Embryonic facial prominence (tissue), 1 donor: ENCODE measurements at regions not wholly inside any gene's neighbourhood (a gene's known extent, or its start where the extent isn't known, plus 50 kb on each side); places are given as distances from the start of the nearest gene placed in this dataset.

Source experiments
- DNase-seq: peaks from one replicate; pipeline ENCODE4 v3.0.0-alpha.2; 2016; ENCODE audit errors: extremely low spot score

DNA sequence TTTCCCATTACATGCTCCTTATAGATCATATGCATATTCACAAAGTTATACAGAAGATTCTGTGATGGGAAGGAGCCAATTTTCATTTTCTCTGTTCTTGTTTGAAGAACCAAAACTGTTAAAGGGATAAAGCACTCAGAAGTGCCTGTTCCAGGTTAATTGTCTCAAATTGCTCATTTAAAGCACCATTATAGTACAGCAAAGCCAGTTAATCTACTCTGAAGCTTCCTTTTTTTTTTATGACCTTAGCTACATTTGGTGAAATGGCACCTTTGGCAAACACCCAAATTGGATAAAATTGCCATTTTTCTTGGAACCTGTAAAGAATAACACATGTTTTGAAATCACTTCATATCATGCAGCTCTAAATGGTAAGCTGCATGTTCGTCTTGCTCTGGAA lies 1092.3 kb downstream of the BCL11A start:
- DNase-seq: no peak

DNA sequence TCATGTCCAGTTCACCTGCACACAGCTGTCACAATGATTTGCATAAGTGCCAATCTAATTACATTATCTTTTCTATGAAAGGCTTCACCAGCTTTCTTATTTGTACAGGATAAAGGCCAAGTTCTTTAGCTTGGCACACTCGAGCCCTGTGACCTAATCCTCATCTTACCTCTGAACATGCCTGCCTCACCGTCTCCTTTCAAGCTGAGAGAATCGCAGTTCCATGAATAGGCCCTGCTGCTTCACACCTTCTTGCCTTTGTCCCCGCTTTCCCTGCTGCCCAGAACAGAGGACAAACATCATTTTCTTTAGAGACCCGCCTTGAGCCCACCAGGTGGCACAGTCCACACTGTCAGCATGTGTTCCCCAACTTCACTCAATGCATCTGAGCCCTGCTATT lies 1094.7 kb downstream of the BCL11A start:
- no peak for DNase-seq

DNA sequence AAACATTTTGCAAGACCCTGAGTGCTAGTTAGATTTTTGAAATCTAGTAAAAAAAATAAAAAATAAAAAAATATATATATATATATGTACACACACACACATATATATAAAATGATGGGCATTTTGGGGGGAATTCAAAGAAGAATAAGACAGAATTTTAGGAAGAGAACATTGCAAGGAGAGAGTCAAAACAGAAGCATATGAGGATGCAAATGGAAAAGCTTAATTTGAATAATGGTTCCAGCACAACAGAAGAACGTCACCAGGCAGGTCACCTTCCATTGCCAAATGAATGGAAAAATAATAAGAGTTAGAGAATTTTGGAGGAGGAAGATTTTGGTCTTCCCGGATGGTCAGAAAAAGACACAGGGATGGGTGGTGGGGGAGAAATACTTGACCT lies 1097.2 kb downstream of the BCL11A start:
- DNase-seq: no peak

DNA sequence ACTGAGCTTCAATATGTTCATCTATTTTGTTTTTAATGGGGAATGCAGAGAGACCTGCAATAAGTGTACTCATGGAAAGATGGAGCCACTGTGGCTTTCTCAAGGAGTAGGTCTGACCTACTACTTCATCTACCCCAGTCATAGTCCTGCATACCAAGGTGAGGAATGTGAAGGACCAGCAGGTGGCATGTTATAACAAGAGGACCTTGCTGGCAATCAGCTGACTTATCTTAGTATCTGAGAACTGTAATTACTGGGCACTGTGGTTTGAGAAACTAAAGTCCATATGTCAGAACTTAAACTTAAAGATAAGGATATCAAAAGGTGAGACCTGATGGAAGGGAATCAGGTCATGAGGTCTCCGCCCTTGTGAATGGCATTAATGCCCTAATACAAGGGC lies 1104.2 kb downstream of the BCL11A start:
- DNase-seq: no peak

DNA sequence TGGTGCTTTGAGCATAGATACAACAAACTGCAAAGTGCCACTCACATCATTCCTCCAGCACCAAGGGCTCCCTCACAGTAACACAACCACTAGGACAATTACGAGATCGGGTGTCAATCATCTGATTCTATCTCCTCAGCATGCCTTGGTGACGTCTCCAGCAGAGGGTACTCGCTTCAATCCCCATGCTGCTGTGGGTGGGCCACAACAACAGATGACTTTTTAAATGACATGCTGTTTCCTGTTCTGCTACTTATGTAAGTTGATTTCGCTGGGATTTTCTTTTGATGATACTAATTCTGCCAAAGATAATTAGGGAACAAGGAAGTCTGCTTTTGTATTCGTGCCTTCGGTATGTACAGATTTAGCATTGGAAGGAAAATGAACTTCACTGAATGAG lies 1113.0 kb downstream of the BCL11A start:
- no peak for DNase-seq

DNA sequence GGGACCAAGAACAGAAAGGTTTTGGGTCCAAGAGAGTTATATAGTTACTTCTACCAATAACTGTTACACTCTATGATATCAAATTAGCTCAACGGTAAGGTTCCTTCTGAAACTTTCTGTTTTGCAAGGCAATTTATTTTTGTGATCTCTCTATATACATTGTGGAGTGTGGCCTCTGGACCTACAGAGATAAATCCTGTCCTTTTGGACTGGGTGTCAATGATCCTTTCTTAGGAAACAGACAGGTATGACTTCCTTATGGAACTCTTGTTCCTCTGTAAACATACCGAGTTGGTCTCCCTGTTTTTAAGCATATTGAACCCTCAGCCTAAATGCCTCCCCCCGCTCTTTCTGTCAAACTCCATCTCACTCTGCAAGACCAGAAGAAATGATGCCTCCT lies 1117.8 kb downstream of the BCL11A start:
- no peak for DNase-seq

DNA sequence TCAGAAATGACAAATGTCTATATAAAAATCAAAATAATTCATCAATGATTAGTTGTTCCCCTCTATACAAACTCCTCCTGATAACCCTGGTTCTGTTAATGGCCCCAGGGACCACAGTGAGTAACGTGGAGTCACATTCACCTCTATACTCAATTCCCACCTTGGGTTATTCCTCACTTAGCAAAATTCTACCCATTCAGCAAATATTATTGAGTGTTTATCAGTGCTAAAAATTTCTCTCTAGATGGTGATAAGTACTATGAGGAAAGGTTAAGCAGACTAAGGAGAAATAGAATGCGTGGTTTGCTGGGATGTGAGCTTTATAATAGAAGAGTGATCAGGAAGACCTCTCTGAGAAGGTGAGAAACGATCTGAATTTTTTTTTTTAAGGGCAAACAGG lies 1124.5 kb downstream of the BCL11A start:
- DNase-seq: no peak

DNA sequence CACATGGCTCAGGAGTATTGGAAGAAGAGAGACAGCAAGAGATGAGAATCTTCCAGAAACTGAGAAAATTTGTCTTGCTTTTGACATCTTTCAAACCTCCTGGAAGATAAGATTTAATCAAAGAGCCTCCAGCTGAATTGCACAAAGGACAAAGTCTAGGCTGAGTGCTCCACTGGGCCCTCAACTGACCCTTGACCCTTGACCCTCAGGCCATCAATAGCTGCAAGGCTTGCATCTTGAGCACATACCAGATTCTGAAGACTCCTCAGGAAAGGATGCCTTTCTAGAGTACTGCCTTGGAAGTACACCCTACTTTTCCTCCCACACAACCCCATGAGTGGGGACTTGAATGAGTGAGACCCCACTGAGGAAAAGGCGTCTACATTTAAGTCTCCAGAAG lies 1125.5 kb downstream of the BCL11A start:
- no peak for DNase-seq

DNA sequence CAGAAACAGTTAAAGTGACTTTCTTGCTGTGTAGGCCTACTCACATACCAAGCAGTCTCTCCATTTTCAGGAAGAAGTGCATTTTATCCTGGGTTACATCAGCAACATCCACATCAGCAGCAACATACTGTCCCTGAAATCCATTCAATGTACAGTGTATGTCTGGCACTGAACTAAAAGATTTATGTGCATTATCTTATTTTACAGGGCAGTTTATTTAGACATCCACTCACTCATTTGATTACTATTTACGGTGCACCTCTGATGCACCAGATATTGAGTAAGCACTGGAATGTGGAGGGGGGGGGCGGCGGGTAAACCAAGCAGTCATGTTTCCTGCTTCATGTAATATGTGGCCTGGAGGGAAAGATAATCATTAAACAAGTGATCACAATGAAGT lies 1128.2 kb downstream of the BCL11A start:
- DNase-seq: no peak

DNA sequence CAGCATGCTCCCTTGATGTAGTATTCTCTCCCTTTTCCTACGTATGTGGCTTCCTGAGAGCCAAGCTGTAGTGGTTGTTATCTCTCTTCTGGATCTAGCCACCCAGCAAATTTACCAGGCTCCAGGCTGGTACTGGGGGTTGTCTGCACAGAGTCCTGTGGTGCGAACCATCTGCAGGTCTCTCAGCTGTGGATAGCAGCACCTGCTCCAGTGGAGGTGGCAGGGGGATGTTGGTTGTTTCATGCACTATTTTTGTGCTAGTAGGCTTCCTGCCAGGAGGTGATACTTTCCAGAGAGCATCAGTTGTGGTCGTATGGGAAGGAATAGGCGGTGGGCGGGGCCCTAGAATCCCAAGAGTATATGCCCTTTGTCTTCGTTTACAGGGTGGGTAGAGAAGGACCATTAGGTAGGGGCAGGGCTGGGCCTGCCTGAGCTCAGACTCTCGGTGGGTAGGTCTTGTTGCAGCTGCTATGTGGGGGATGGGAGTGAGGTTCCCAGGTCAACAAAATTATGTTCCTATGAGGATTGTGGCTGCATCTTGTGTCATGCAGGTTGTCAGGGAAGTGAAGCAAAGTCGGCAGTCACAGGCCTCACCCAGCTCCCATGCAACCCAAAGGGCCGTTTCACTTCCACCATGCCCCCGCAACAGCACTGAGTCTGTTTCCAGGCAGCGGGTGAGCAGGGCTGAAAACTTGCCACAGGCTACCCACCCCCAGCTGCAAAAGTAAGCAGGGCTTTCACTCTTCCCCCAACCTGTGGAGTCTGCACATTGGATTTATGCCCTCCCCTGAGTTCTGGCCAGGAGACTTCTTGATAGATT lies 1139.5 kb downstream of the BCL11A start:
- DNase-seq: no peak

DNA sequence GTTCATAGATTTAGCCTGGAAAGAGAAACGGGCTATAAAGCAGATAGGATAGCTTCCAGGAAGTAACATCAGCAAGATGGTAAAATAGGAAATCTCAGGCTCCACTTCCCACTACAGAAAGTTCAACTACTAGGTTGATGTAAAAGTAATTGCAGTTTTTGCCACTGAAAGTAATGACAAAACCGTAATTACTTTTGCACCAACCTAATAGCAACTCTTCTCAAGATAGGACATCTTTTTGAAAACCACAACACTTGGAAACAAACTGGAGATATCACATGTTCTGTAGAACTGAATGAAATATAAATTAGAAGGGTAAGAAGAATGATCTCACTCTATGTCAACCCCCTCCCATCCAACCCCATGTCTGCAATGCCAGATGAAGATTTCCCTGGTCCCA lies 1154.3 kb downstream of the BCL11A start:
- DNase-seq: no peak

DNA sequence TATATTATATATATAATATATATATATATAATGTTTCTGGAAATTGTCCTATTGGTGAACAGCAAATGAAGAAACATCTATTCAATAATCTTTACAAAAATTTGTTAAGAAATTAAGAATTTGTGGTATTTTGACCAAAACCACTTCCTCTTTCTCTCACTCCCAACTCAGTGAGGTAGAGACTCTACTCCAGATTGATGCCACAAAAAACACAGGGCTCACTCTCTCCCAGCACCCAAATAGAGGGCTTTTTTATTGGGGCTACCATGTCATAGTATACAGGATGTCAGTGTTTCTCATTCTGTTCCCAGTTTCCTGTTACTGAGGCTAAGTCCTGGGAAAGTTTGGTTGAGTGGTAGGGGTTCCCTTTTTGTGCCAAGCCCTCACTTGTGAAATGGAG lies 1155.4 kb downstream of the BCL11A start:
- DNase-seq: no peak

DNA sequence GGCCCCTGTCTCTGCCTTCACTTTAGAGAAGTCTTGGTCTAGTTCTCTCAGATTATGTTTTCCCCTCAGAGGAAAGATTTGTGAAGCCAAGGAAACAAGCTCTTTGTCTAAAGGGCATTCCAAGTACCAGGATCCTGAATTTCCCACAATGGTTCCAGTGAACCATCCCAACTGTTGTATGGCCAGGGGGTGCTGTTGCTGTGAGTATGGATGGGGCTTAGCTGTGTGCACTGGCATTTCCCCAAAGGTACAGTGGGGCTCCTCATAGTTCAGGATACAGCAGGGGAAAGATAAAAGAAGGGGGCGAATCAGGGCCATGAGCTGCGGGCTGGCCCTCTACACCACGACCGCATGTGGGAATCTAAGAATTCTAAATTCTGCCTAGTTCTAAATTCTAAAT lies 1154.0 kb upstream of the FANCL start:
- no peak for DNase-seq

DNA sequence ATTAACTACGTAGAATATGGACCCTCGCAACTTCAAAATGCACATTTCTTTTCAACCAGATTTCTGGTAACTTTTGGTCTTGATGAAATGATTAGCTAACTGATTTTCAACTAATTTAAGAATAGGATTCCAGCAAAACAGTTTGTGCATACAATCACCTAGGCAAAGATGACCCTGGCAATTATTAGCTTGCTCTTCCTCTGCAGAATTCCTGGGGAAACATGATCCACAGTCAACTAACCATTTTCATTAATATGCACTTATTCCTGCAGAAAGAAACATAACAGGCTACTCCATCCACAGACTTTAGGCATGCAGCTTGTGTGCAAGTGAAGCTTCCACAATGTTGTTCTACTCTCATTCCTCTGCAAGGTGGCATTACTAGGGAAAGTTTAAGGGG lies 1150.8 kb upstream of the FANCL start:
- no peak for DNase-seq

DNA sequence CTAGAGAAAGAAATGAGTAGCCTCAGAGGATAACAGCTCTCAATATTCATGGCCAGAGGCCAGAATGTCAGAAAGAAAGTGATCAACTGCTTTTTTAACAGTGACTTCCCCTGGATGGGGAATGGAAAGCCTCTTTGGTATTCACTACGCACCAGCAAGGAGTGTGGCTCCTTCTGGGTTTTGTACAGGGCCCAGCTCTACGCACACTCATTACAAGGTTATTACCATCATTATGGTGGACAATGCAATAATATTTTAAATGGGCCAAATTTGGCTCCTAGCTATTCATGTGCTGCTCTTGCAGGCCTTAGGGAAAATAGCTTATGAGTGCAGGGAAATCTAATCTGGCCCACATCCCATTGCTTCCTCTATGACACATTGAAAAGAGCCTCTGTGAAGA lies 1149.5 kb upstream of the FANCL start:
- no peak for DNase-seq

DNA sequence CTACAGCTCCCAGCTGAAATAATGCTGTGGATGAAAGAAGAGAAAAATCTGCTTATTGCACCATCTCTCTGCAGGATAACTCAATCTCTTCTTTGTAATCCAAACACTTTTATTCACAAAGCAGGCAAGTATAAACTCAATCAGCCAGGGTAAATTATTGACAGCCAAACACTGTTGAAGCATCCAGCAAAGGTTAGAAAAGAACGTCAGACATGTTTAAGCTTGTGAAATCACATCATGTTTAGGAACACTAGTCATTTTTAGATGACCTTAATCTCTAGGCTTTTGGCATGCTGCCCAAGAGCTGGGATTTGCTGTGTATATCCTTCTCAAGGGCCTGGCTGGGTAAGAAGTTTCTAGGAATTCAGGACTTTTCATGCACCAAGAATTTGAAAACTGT lies 1148.1 kb upstream of the FANCL start:
- no peak for DNase-seq

DNA sequence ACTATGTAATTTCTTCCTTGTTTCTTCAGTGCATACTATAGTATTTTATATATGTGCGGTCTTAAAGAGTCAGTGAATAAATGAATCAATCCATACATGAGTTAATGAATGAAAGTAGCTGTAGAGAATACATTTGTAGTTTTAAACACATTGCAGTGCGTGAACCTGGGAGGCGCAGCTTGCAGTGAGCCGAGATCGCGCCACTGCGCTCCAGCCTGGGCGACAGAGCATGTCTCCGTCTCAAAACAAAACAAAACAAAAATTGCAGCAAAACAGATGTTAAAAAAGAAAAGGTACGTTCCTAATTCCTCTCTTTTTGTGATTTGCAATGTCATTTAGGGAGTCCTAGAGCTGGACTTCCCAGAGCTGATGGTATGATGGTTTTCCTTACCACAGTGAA lies 1144.8 kb upstream of the FANCL start:
- DNase-seq: no peak

DNA sequence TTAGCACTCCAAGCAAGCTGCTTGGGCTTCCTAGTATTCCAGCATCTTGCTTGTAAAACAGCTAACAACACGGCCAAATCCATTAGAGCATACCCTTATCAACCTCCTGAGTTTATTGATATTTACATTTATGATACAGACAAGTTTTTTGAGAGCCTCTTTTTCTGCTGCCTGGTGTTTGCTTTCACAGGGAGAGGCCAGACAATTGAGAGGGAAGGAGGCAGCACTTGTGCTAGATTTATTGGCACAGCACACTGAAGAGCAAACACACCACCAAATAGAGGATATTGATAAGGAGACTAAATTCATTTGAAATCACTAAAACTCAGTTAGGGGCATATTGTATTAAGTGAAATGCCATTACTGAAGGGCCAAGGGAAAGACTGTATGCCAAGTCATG lies 1142.3 kb upstream of the FANCL start:
- DNase-seq: no peak

DNA sequence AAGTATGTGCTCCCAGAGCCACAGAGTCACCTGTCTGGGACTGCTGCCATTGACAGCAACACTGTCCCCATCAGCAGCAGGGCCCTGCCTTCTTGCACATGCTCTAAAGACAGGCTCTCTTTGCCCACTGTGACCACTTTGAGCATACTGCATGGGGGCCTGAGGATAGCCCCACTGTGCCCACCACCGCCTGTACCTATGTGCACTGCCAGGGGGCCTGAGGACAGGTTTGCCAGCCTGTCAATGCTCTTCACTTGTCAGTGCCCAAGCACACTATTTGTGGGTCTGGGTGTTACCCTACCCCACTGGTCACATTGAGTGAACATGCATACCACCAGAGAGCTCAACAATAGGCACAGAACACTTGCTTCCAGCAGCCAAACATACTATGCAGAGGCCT lies 1137.0 kb upstream of the FANCL start:
- DNase-seq: no peak

DNA sequence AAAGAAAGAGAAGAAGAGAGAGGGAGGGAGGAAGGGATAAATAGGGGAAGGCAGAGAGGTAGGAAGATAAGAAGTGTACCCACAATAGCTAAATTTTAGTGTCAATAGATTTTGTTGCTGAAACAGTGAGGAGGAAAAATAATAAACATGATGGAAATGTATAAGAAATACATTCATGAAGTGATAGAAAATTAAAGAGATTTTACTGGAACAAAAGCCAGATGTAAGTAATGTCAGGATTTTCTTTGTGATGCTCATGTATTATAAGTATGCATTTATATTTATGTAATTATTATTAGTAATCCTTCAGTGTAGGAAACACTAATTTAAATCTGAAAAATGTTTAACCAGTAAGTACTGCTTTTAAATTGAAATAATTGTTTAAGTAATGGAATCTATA lies 1125.2 kb upstream of the FANCL start:
- no peak for DNase-seq

DNA sequence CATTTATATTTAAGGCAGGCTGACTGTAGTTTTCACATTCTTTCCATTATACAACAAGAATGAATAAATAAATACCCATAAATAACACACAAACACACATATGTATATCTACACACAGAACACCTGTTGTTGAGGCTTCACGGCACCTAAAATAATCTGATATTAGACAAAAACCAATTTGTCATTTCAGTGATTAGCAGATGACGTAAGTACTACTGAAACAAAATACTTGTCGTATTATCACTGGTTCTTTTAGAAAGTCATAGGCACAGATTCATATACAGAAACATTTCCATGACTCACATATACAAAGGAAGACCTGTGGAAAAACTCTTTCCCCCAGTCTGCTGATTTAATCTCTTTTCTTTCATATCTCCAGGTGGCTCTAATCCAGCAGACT lies 1113.4 kb upstream of the FANCL start:
- no peak for DNase-seq

DNA sequence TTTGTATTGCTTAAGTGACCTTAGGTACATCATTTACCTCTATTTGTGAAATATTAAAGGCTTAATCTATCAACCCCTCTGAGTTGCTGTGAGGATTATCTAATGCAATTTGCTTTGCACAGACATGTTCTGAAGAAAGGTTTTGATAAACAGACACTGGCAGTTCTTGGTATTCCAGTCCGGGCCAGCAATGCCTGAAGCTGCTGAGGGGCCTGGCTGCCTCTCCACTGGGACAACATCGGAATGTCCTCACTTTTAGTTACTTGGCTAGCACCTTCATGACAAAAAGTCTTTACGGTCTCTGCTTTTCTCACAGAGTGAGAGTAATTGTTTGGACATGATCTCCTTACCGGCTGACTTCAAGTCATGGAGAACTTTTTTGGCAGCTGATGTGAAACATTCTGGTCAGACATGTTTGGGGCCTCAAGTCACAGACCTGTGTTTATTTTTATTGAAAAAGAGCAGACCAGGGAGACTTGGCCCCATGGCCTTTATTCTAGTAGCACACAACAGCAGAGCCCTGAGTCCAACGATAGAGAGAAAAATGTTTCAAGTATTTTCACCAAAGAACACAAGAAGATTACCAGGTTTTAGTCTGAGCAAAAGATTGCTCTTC lies 1112.3 kb upstream of the FANCL start:
- DNase-seq: no peak

DNA sequence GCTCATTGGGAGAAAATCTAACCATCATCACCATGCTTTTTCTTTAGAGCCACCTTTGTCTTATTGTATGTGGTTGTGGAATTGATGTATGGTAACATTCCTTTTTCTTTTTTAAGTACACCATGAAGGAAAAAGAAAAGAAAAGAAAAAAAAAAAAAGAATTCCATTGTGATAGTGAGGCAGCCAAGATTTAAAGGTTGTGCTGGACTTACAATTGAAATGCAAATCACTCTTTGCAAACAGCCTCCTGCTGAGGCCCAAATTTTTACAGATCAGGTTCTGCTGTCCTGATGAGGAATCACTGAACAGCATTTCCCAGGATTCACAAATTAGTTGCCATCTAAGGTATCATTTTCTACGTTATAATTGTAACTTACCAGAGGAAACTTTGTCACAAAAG lies 1101.0 kb upstream of the FANCL start:
- DNase-seq: no peak

DNA sequence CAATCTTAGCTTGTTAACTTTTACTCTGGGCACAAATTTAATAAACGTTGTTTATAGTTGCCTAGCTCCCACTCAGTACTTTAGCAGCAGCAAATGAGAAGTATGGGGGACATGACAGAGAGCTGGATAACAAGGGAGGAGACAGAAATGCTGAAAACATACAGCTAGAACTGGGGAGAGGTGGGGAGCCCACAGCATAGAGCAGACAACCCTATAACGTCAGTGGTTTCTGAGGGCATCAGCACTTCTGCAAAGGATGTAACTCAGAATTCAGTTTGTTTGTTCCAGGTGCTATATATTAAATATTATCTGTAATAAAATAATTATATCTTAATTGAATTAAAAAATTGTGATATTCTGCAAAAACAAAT lies 1098.7 kb upstream of the FANCL start:
- DNase-seq: no peak
